ENCODE measurements at regions not wholly inside any gene's neighbourhood (a gene's known extent, or its start where the extent isn't known, plus 50 kb on each side); places are given as distances from the start of the nearest gene placed in this dataset.

DNA sequence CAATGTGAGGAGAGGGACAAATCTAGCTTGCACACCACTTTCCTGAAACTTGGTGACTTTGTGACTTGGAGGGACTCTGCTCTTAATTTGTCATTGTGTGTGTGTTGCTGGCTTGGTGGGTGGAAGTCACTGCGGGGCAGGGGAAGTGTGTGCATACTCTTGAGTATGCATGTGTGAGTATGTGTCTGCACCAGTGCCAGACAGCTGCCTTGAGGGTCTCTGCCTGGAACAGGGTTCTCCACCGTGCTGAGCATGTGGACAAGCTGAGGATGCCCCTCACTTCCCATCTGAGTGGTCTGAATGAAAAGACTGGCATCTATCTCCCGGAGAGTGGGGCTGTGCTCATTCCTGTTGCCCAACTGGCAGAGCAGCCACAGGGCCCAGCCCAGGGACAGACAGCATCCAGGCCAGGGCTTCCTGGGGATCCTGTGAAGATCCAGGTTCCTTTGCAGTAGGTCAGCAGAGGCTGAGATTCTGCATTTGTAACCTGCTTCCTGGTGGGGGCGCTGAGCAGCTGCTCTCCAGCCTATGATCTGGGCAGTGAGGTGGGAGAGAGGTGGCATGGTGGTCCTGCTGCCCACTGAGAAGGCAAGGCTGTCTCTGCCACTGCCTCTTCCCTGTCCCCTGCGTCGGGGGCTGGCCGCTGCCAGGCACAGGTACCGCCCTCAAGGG, 138.9 kb upstream of the HAAO start:
- POLR2A ChIA-PET, result no interaction called here
- H3K4me3 Mint-ChIP-seq, result no peak overlapping the region

DNA sequence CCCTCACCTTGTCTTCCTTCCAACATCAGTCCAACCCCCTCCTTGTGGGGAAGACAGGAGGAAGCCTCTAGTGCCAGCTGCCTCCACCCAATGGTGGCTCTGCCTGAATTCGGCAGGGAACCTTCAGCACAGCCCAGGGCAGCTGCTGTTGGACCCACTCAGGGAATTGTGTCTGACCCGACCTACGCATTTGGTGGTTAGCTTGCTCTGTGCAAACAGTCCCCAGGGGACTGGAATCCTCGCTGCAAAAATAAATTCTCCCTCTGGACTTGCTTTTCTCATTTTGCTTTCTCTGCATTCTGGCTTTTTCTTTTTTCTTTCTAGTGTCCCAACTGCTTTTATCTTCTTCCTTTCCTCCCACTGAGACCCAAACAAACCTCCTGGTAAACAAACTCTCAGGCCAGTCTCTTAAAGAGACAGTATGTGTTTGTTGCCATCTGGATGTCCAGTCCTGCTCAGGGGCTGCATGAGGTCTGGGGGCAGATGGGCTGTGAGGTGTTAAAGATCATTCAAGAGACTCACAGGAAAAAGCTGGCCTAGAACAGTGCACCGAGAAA, 137.7 kb upstream of the HAAO start:
- no peak for DNase-seq
- no peak overlapping the region for H3K4me3 Mint-ChIP-seq
- H3K27ac Mint-ChIP-seq, result no peak overlapping the region
- ChIA-PET POLR2A (no interaction called here), CTCF (interaction anchor here (1.4 to 1.6 kb wide), 2 partner anchors 14 to 18 kb away, joined by 4 to 5 read pairs; no protein-coding TSS in a partner anchor)
- H3K9me3 Mint-ChIP-seq, result no peaks in the 10 kb centered on the region
- peaks cover 2% of the 10 kb centered on the region for H3K27me3 Mint-ChIP-seq
- H3K36me3 Mint-ChIP-seq (ENCODE audit: low read depth), result no peaks in the 10 kb centered on the region
- H3K4me1 Mint-ChIP-seq, result peaks cover 2% of the 10 kb centered on the region

More for the DNA sequence above, 138.9 kb upstream of the HAAO start:
- Mint-ChIP-seq H3K27me3 (peaks cover 2% of the 10 kb centered on the region), H3K27ac (no peak overlapping the region), H3K9me3 (no peaks in the 10 kb centered on the region), H3K36me3 (ENCODE audit: low read depth) (no peaks in the 10 kb centered on the region), H3K4me1 (peaks cover 2% of the 10 kb centered on the region)
- CTCF ChIA-PET, result interaction anchor here (1.1 kb wide), 1 partner anchor 16 kb away, joined by 3 read pairs; no protein-coding TSS in a partner anchor
- DNase-seq, result no peak

DNA sequence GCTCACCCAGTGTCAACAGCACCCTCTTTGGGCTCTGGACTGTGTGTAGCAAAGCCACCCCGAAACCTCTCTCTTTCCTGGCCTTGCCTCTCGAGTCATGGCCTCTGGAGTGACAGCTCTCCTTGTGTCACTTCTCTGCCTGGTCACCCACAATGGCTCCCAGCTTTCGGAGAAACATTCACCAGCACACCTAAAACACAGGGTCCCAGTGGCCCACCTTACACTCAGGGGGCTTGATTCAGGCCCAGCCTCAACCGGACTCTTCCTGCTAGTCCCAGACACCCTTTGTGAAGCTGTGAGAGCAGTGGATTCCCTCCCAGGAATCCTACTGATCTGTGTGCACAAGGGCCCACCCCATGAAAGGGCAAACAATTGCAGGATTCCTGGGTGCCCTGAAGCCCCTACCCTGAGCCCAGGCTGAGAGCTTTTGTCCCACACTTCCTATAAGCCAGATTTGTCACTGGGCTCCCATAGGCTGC, 137.2 kb upstream of the HAAO start:
- no peak for DNase-seq
- POLR2A ChIA-PET, result no interaction called here
- Mint-ChIP-seq H3K27ac (no peak overlapping the region), H3K9me3 (no peaks in the 10 kb centered on the region), H3K27me3 (peaks cover 2% of the 10 kb centered on the region), H3K36me3 (ENCODE audit: low read depth) (no peaks in the 10 kb centered on the region), H3K4me1 (peaks cover 2% of the 10 kb centered on the region), H3K4me3 (no peak overlapping the region)
- CTCF ChIA-PET, result interaction anchor here (1.4 to 1.6 kb wide), 2 partner anchors 14 to 19 kb away, joined by 4 to 5 read pairs; no protein-coding TSS in a partner anchor

DNA sequence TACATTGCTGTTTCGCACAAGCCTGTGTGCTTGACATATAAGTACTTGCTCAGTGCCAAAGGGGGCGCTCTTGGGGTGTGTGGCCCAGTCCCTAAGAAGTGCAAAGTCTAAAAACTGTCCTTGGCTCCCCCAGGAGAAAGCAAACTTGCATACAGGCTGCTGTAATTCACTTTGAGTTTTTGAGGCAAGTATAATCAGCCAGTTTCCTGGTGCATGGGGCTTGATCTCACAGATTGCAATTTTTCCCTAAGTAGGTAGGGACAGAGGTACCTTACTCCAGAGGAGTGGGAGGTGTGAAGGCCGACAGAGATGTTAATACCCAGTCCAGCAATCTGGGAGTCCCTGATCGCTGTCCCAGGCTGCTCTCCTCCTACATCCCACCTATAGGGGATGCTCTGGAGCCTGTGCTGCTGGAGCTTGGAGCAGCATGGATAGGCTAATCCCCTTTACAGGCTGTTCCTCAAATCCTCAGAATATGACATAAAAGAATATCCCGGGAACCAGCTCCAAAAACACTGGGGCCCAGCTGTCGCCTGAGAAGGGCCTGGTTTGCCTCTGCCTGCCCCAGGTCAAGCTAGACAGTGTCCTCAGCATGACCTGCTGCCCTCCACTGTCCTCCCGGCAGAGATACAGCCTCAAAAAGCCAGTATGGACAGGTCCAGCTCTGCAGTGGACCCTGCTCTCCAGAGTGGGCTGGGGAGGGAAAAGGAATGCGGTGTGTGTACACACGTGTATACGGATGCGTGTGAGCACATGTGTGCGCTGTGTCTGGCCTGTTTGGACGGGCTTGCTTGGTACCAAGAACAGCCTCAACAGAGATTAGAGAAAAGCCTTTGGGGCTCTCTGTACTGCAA, 136.5 kb upstream of the HAAO start:
- H3K27me3 Mint-ChIP-seq, result peaks cover 2% of the 10 kb centered on the region
- no peak overlapping the region for H3K4me3 Mint-ChIP-seq
- no peaks in the 10 kb centered on the region for H3K36me3 Mint-ChIP-seq (ENCODE audit: low read depth)
- no peak overlapping the region for H3K27ac Mint-ChIP-seq
- H3K4me1 Mint-ChIP-seq, result peaks cover 2% of the 10 kb centered on the region
- POLR2A ChIA-PET, result no interaction called here
- CTCF ChIA-PET, result interaction anchor here (1.1 to 1.6 kb wide), 3 partner anchors 15 to 27 kb away, joined by 3 to 5 read pairs (median 4); no protein-coding TSS in a partner anchor
- H3K9me3 Mint-ChIP-seq, result no peaks in the 10 kb centered on the region
- DNase-seq, result no peak

DNA sequence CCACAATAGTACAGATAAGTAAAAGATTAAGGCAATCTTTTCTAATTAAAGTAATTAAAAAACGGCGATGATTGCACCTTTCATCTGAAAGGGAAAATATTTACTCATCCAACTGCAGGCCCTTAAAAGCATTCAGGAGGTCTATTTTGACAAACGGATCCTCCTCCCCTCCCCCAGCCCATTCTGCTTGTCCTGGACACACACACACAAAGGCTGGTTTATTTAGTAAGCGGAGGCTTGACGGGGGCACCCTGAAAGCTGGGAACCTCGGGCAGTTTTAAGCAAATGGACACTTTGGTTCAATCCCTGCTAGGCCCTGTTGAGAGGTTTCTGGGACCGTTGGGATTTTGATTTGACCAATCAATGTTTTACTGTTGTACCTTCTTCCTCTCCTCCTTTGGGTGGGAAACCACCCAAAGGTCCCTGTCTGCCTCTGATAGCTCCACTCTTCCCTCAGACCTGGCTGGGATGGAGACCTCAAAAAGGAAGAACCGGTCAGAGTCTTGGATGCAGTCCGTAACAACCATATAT, 135.8 kb upstream of the HAAO start:
- POLR2A ChIA-PET, result no interaction called here
- Mint-ChIP-seq H3K4me1 (peaks cover 2% of the 10 kb centered on the region), H3K27ac (no peak overlapping the region), H3K27me3 (peaks cover 2% of the 10 kb centered on the region), H3K4me3 (no peak overlapping the region), H3K36me3 (ENCODE audit: low read depth) (no peaks in the 10 kb centered on the region), H3K9me3 (no peaks in the 10 kb centered on the region)
- no peak for DNase-seq
- CTCF ChIA-PET, result interaction anchor here (1.1 kb wide), 1 partner anchor 26 kb away, joined by 3 read pairs; no protein-coding TSS in a partner anchor

DNA sequence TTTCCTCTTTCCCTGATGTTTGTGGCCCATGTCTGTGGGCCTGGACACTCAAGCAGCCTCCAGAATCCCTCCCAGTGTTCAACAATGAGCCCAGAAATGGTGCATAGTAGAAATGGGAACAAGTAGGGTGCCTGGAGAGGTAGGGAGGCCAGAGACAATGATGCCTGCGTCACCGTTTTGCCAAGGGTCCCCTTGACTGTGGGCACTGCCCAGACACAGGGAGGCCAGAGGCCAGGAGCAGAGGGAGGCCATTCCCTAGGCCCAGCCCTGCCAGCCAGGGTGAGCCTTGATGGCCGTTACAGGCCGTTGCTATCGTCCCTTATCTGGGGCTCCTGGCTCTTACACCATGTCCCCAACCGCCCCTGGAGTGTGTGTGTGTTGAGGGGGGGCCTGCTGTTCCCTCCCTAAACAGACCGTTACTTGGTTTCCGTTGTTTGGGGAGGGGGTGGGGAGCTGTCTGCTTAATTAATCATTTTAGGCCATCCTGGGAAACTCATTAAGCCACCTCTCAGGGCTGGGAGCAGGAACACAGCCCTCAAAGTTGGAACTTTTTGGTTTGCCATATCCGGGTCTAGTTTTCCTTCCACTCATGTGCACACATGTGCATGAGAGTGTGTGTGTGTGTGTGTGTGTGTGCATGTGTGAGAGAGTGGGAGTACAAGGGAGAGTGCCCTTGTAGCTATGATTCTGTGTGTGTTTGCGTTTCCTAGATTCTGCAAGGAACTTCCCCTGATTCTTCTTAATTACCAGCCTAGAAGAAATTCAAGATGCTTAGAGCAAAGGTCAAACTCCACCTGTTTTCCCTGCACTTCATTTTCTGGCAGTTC, 135.2 kb upstream of the HAAO start:
- peaks cover 2% of the 10 kb centered on the region for H3K27me3 Mint-ChIP-seq

DNA sequence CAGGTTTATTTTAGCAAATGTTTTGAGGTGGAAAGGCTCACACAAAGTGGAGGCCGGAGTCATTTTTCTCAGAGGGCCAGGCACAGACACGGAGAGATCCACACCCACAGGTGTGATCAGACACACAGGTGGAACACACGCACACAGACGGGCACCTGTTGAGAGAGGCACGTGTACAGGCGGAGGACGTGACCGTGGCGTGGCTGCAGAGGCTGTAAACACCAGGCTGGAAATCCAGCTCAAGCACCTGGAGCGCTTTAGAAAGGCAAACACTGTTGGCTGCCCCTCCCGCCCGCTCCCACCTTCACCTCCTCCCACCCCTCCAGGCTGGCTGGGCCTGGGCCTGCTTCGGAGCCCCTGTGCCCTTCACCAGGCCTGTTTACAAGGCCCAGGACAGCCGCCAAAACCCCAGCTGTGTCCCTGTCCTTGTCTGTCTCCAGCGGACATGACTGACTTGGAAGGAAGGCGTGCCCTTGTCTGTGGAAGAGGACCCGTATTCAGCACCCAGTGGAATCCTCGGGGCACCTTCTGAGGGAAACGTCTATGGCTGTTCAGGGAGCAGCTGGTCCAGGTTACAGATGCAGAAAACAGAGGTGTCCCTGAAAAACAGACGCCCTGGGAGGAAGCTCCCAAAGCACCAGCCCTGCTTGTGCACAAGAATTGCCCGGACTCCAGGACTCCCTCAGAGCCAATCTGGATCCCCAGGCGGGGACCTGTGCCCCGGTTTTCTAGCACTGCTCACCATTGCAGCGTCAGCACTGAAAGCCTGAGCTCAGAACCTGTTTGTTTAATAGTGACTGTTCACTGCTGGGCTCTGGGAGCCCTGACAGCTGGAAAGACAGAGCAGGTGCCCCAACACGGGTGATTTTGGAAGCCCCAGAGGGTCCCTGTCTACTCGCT, 134.3 kb upstream of the HAAO start:
- no peak overlapping the region for H3K4me3 Mint-ChIP-seq
- DNase-seq, result no peak
- H3K4me1 Mint-ChIP-seq, result peaks cover 2% of the 10 kb centered on the region
- no peaks in the 10 kb centered on the region for H3K9me3 Mint-ChIP-seq
- no peaks in the 10 kb centered on the region for H3K27me3 Mint-ChIP-seq
- CTCF ChIA-PET, result no interaction called here
- H3K36me3 Mint-ChIP-seq (ENCODE audit: low read depth), result no peaks in the 10 kb centered on the region
- POLR2A ChIA-PET, result no interaction called here
- no peak overlapping the region for H3K27ac Mint-ChIP-seq

More for the DNA sequence above, 135.2 kb upstream of the HAAO start:
- DNase-seq, result no peak
- Mint-ChIP-seq H3K4me1 (peaks cover 2% of the 10 kb centered on the region), H3K36me3 (ENCODE audit: low read depth) (no peaks in the 10 kb centered on the region), H3K9me3 (no peaks in the 10 kb centered on the region), H3K4me3 (no peak overlapping the region), H3K27ac (no peak overlapping the region)
- ChIA-PET CTCF (interaction anchor here (1.1 kb wide), 1 partner anchor 25 kb away, joined by 3 read pairs; no protein-coding TSS in a partner anchor), POLR2A (no interaction called here)

DNA sequence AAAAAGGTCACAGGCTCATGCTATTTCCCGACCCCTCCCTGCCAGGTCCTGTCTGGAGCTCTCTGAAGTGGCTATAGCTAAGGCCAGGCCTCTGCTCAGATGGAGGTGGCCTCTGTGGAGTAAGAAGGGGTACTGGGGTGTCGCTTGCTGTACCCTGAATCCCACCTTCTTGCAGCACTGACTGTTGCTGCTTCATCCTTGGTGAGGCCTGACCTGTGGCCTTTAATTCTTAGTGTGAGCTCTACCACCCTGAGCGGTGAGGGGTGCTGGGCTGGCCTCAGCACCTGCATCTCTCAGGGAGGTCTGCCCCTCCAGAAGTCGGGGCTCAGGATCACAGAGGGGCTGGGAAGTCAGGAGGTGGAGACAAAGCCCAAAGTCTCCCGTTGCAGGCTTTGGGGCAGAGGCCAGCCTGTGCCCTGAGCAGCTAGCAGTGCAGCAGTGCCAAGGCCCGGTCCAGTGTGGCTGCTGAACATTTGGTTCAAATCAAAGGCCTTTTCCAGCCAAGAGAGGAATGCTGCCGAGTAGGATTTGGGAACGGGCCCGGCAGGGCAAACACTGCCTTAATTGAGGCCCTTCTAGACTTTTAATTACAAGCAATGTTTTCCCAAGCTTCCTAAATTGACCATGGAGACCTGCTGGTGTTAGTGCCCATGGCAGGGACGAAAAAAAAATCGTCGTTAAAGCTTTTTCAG, 133.5 kb upstream of the HAAO start:
- Mint-ChIP-seq H3K9me3 (no peaks in the 10 kb centered on the region), H3K27me3 (no peaks in the 10 kb centered on the region), H3K36me3 (ENCODE audit: low read depth) (no peaks in the 10 kb centered on the region), H3K4me1 (peaks cover 2% of the 10 kb centered on the region), H3K27ac (no peak overlapping the region), H3K4me3 (no peak overlapping the region)
- no peak for DNase-seq
- ChIA-PET POLR2A (no interaction called here), CTCF (interaction anchor here (1.1 kb wide), 1 partner anchor 16 kb away, joined by 3 read pairs; no protein-coding TSS in a partner anchor)

DNA sequence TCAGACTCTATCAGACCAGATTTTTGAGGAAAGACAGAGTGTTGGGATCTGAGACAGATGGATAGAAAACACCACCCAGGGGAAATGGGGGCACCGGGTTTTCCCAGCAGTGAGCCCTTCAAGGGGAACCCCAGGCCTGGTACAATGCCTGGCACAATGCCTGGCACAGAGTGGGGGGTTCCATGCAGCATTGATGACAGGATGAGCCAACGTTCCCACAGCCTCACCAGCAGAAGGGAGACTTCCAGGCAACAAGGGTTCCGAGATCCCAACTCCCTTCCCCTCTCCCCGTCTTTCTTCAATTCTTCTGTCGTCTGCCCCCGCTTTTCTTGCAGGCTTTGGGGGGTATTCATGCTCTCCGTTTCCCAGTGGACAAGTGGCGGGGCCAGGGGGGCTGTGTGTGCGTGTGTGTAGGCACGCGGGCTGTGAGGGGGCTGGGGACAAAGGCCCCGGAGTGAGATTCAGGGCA, 132.1 kb upstream of the HAAO start:
- DNase-seq, result no peak
- CTCF ChIA-PET, result interaction anchor here (1.0 to 1.4 kb wide), 2 partner anchors 13 to 16 kb away, joined by 3 read pairs; no protein-coding TSS in a partner anchor
- POLR2A ChIA-PET, result no interaction called here
- no peak overlapping the region for H3K4me3 Mint-ChIP-seq
- H3K27ac Mint-ChIP-seq, result no peak overlapping the region
- no peaks in the 10 kb centered on the region for H3K27me3 Mint-ChIP-seq
- no peaks in the 10 kb centered on the region for H3K9me3 Mint-ChIP-seq
- H3K4me1 Mint-ChIP-seq, result no peaks in the 10 kb centered on the region
- no peaks in the 10 kb centered on the region for H3K36me3 Mint-ChIP-seq (ENCODE audit: low read depth)

DNA sequence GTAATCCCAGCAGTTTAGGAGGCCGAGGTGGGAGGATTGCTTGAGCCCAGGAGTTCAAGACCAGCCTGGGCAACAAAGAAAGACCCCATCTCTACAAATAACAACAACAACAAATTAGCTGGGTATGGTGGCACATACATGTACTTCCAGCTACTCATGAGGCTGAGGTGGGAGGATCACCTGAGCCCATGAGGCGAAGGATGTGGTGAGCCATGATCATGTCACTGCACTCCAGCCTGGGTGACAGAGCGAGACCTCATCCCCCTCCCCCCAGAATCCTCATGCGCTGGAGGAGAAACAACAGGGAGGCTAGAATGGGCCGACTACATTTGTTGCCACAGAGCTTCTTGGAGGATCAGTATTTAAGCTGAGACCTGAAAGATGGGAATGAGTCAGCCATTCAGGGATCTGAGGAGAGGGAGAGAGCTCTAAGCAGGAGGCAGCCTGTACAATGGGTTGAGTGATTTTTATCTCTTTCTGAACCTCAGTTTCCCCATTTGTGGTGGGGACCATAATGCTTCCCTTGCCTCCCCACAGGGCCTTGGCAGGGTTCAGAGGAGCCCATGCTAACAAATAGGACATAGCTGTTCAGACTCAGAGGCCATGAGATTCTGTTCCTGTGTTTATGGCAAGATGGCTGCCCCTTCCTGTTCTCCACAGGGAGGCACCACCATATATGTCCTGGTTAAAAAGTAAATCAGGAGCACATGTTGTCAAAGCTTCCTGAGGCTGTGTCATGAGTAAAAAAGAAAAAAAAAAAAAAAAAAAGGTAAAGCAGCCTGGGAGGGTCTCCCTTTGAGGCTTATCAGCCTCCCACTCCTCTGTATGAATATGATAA, 131.4 kb upstream of the HAAO start:
- H3K9me3 Mint-ChIP-seq, result no peaks in the 10 kb centered on the region
- H3K4me3 Mint-ChIP-seq, result no peak overlapping the region
- H3K27ac Mint-ChIP-seq, result no peak overlapping the region
- no peak for DNase-seq
- no peaks in the 10 kb centered on the region for H3K4me1 Mint-ChIP-seq
- POLR2A ChIA-PET, result no interaction called here
- CTCF ChIA-PET, result interaction anchor here (0.6 to 1.4 kb wide), 3 partner anchors 12 to 1852 kb away, joined by 3 read pairs; no protein-coding TSS in a partner anchor
- H3K27me3 Mint-ChIP-seq, result no peaks in the 10 kb centered on the region
- no peaks in the 10 kb centered on the region for H3K36me3 Mint-ChIP-seq (ENCODE audit: low read depth)
